GM19372 (cell line): ENCODE measurements at regions not wholly inside any gene's neighbourhood (a gene's known extent, or its start where the extent isn't known, plus 50 kb on each side); places are given as distances from the start of the nearest gene placed in this dataset.

ENCODE experiments used
- ATAC-seq: cut with Tn5 transposase; IDR thresholded peaks from one replicate; pipeline ENCODE4 v1.9.1; 2021; ENCODE audit warnings: mild to moderate bottlenecking, low read depth, moderate library complexity; ENCODE audit not compliant: unreplicated experiment

DNA sequence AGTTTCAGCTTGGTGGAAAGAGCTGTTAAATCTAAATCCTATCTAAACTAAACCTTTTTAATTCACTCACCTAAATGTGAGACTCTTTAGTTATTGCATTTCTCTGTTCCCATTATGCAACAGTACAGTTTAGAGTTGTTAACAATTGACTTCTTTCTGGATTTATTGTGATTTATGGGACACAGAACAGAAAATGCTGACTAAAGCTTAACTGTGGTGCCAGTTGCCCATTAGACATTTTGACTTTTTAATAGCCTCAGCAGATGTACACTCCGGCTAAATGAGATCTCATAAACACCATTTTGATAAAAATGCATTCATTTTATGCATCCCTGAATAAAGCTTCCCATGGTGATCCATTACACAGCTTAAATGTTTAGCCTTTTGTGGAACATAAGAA is 356.6 kb downstream of the CASP12 start:
- no peak for ATAC-seq

- no peak for ATAC-seq
Measured at GRCh38 chr11:104538313-104538712, 359.9 kb downstream of the CASP12 start.

DNA sequence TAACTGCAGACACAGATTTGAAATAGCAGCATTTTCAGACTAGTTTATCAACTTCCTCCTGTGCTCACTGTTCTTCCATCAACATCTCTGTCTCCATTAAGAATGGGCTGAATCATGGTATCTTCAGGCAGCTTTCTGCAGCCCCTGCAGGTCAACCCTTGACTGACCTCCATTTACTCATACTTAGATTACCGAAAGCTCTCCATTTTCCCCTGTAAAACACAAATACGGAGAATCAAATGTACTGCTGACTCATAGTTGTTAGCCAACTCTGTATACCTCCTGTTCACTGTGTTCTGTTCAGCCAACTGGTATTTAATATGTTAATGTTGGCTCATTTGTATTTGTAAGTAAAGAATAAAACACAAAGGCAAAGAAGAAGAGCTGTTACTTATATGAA is 364.0 kb downstream of the CASP12 start:
- no peak for ATAC-seq

- ATAC-seq, result no peak
Measured at GRCh38 chr11:104531894-104532293, 366.4 kb downstream of the CASP12 start.

DNA sequence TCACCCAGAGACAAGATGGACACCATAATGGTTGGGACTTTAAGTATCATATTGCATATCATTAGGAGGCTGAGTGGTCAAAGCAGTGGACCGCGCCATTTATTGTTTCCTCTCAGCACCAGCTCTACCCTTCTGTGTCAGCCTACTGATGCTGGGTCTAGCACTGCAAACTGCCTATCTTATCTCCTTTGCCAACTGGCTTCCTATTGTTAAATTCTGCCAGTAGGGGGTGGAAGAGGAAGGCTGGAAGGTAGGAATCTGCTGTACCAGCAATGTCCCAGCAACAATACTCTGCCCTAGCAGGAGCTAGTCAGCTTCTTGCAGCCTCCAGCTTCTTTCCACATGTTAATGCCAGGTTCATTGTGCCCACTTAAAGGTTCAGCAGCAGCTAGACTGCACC is 367.1 kb upstream of the PDGFD start:
- no peak for ATAC-seq

DNA sequence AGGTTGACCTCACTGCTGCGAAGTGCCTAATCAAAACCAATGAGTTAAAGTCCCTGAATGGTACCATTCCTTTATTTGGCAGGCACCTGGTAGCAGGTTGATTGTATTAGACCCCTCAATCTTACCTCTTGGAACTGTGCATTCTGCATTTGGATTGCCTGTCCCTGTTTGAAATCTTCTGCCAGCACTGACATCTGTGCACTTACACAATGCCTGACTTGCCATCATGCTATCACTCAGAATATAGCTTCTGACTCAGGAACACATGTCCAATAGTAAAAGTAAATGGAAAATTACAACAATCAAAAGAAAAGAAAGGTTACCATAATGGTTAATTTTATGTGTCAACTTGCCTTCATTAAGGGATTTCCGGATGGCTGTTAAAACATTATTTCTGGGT is 366.0 kb upstream of the PDGFD start:
- no peak for ATAC-seq

- no peak for ATAC-seq
Measured at GRCh38 chr11:104529213-104529612, 365.3 kb upstream of the PDGFD start.

GRCh38 chr11:104526006-104526405 is 362.1 kb upstream of the PDGFD start:
- no peak for ATAC-seq

DNA sequence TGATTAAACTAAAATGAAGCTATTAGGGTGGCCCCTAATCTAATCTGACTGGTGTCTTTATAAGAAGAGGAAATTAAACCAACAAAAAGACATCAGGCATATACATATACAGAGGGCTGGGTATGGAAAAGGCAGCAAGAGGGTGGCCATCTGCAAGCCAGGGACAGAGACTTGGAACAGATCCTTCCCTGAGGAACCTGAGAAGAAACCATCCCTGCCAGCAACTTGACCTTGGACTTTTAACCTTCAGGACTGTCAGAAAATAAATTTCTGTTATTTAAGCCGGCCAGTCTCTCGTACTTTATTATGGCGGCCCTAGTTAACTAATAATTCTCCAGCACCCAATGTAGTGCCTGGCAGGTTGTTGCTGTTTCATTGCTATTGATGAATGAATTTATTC is 361.5 kb upstream of the PDGFD start:
- no peak for ATAC-seq

- no peak for ATAC-seq
Measured at GRCh38 chr11:104524254-104524653, 360.3 kb upstream of the PDGFD start.

DNA sequence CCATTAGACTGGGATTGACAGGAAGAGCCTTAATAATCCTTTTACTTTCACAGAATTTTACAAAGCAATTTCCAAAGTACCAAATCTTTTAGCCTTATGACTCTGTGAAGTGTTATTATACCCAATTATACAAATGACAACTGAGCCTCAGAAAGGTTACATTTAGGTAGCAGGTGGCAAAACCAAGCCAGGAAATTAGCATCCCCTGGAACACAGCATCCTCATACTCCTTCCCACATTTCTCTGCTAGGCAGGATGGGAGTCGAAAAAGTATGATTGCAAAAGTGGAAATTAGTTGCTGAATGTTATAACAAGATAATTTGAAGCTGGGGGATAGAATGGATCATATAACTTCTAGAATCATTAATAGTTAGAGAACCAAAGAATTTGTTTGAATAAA is 359.7 kb upstream of the PDGFD start:
- no peak for ATAC-seq

- no peak for ATAC-seq
Measured at GRCh38 chr11:104522650-104523049, 358.7 kb upstream of the PDGFD start.

- ATAC-seq, result no peak
Measured at GRCh38 chr11:104522123-104522522, 358.2 kb upstream of the PDGFD start.

GRCh38 chr11:104510169-104510568 is 346.2 kb upstream of the PDGFD start:
- no peak for ATAC-seq

DNA sequence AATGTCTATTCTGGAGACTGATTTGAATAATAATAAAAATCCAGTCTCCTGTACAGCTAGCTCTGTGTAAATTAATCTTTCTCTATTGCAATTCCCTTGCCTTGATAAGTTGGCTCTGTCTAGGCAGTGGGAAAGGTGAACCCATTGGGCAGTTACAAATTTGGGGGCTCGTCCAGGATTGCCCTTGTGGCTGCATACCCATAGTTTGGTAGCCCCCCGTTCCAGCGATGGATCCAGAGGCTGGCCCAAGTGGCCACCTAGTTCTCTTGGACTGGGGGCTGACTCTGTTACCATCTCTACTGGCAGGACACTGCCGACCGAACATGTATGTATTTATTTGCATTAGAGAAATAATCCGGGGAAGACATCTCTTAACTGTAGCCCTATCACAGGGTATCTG is 326.2 kb upstream of the PDGFD start:
- no peak for ATAC-seq

GRCh38 chr11:104488561-104488960 is 324.6 kb upstream of the PDGFD start:
- no peak for ATAC-seq

- ATAC-seq, result no peak
Measured at GRCh38 chr11:104487046-104487806, 323.3 kb upstream of the PDGFD start.

DNA sequence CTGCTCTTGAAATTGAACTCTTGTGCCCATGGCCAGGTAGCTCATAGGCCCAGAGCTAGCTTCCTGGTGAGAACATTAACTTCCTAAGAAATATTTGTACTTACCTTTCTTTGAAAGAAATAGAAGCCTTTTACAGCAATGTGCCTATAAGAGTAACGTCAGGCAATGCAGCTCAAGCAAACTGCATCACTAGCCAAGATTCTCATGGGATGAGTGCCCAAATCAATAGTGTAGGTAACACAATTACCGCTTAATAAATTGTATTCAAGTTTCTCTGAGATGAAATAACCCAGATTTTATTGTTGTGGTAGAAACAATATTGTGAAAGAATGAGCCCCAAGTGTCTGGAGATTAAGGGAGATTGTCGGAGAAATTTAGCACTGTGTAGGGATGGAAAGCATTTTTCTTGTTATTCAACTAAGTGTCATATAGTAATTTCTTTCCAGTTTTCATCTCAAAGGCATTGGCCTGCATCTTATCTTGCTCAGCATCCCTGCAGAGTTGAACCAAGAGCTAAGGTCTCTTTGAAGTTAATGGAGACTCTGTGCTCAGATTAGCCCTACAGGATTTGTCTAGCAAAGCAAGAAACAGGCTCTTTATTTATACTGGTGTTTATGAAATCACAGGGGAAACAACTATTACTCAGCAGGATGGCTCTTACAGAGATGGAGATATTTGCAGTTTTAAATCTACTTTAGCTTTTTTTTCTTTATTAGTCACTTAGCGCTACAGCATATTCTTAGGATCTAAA is 321.0 kb upstream of the PDGFD start:
- ATAC-seq, result no peak

GRCh38 chr11:104476898-104477297 is 313.0 kb upstream of the PDGFD start:
- no peak for ATAC-seq

DNA sequence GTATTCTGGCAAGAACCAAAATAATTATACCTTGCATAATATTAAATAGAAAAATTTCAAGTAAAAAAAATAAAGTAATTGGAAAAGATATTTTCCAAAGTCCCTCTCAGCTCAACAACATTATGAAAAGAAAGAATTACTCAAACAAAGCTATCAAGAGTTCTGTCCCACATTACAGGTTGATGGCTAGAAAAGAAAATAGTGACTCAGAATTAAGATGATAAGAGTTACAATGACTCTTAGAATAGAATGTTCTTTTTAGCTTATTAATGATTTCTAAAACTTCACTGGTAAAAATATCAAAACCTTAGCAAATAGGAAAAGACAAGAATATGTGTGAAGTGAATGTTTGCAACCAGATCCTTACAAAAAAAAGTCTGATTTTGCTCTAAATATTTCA is 312.5 kb upstream of the PDGFD start:
- ATAC-seq, result no peak

GRCh38 chr11:104467404-104467803 is 303.5 kb upstream of the PDGFD start:
- ATAC-seq, result no peak

GRCh38 chr11:104465321-104465720 is 301.4 kb upstream of the PDGFD start:
- no peak for ATAC-seq
